HCT116 (cell line): ENCODE measurements at regions not wholly inside any gene's neighbourhood (a gene's known extent, or its start where the extent isn't known, plus 50 kb on each side); places are given as distances from the start of the nearest gene placed in this dataset.

Experiments used
- ATAC-seq: fragments of 200-7000 bp; cut with Tn5 transposase; 2 replicates; pipeline ENCODE4 v1.9.1; 2020; ENCODE audit warnings: mild to moderate bottlenecking, moderate library complexity
- BruUV-seq: library from RNA; stranded (reverse); fragments of 400-500 nt; replicated peaks from 2 replicates; lab custom pipeline; 2021; lab: Mats Ljungman, UMichigan
- CTCF ChIA-PET: fragments of 300-600 bp; sonication (Branson Sonifier 250); formaldehyde crosslinking; loops from one replicate; lab custom pipeline; 2021; ENCODE audit warnings: antibody characterized with exemption; lab: Charles Lee
- POLR2A ChIA-PET: fragments of 300-600, 350-600 bp; sonication (Branson Sonifier 250); formaldehyde crosslinking; loops from one replicate; lab custom pipeline; 2021; ENCODE audit warnings: antibody characterized with exemption; lab: Charles Lee
- RAD21 ChIA-PET, 2 experiments: fragments of 300-600 bp; sonication (Branson Sonifier 250); formaldehyde crosslinking; loops; one replicate each; lab custom pipeline; 2023; ENCODE audit warnings: low total read pairs in 2 of 2; ENCODE audit not compliant: uncharacterized antibody in 2 of 2, unreplicated experiment in 2 of 2, low non-redundant PET in 1 of 2; lab: Charles Lee
- DNase-seq: peaks from one replicate; pipeline ENCODE4 v3.0.0-alpha.2; 2010; ENCODE audit warnings: low read depth, low spot score
- H2AFZ ChIP-seq: fragments of 200-600 bp; shearing (Covaris generic), sonication (generic); 2 replicates; pipeline ENCODE4 v1.6.1; 2017; ENCODE audit warnings: low read depth, mixed run types, mixed read lengths, antibody characterized with exemption, low read length; ENCODE audit not compliant: poor library complexity, severe bottlenecking
- H3K27ac ChIP-seq: 2 replicates; pipeline ENCODE4 v1.5.1; 2012; ENCODE audit warnings: low read depth, low read length
- H3K27me3 ChIP-seq: fragments of 200-600 bp; sonication (generic); 2 replicates; pipeline ENCODE4 v1.6.1; 2016; ENCODE audit warnings: mixed run types, low read length, mixed read lengths; ENCODE audit not compliant: insufficient read depth
- H3K36me3 ChIP-seq, 2 experiments: fragments of 200-500 bp in 1 of 2; fragments of 200-600 bp in 1 of 2; sonication (Bioruptor generic) in 1 of 2; sonication (generic) in 1 of 2; 2 replicates each; pipeline versions ENCODE4 v1.5.1 to v1.6.1; 2014 to 2016; ENCODE audit warnings: low read length in 2 of 2, inconsistent platforms in 1 of 2, mixed read lengths in 1 of 2, mixed run types in 1 of 2; ENCODE audit not compliant: insufficient read depth in 2 of 2, control insufficient read depth in 1 of 2
- H3K4me1 ChIP-seq, 2 experiments: fragments of 200-600 bp in 1 of 2; sonication (generic) in 1 of 2; 2 replicates each; pipeline versions ENCODE4 v1.5.1 to v1.6.1; 2012 to 2017; ENCODE audit warnings: low read length in 2 of 2, inconsistent platforms in 1 of 2, mild to moderate bottlenecking in 1 of 2, mixed read lengths in 1 of 2, mixed run types in 1 of 2, moderate library complexity in 1 of 2; ENCODE audit not compliant: insufficient read depth in 2 of 2, control insufficient read depth in 1 of 2
- H3K4me2 ChIP-seq: fragments of 200-600 bp; sonication (generic); 2 replicates; pipeline ENCODE4 v1.6.1; 2017; ENCODE audit warnings: mixed run types, low read length, mixed read lengths
- H3K4me3 ChIP-seq, 2 experiments: fragments of 200-600 bp in 1 of 2; sonication (generic) in 1 of 2; replicated peaks in 1 of 2; 2 replicates each; pipeline ENCODE4 v1.5.1; 2011 to 2016; ENCODE audit warnings: low read length in 2 of 2, control low read depth in 1 of 2, low read depth in 1 of 2, mild to moderate bottlenecking in 1 of 2, mixed read lengths in 1 of 2, mixed run types in 1 of 2
- H3K79me2 ChIP-seq: fragments of 200-600 bp; sonication (generic); 2 replicates; pipeline ENCODE4 v1.6.1; 2017; ENCODE audit warnings: mild to moderate bottlenecking, mixed run types, low read length, moderate library complexity, mixed read lengths; ENCODE audit not compliant: insufficient read depth
- H3K9ac ChIP-seq: fragments of 200-600 bp; sonication (generic); 2 replicates; pipeline ENCODE4 v1.6.1; 2016; ENCODE audit warnings: low read length, mixed read lengths
- H3K9me2 ChIP-seq: fragments of 200-600 bp; sonication (generic), shearing (Covaris generic); 2 replicates; pipeline ENCODE4 v1.6.1; 2017; ENCODE audit warnings: mixed run types, mild to moderate bottlenecking, moderate library complexity; ENCODE audit not compliant: insufficient read depth
- H3K9me3 ChIP-seq, 2 experiments: fragments of 200-500 bp in 1 of 2; fragments of 200-600 bp in 1 of 2; sonication (Bioruptor generic) in 1 of 2; sonication (generic) in 1 of 2; 2 replicates each; pipeline ENCODE4 v1.6.1; 2014 to 2017; ENCODE audit warnings: low read length in 2 of 2, mixed read lengths in 2 of 2, inconsistent platforms in 1 of 2, low read depth in 1 of 2, mild to moderate bottlenecking in 1 of 2, mixed run types in 1 of 2, moderate library complexity in 1 of 2; ENCODE audit not compliant: control insufficient read depth in 1 of 2, insufficient read depth in 1 of 2
- H4K20me1 ChIP-seq: fragments of 200-600 bp; sonication (generic), shearing (Covaris generic); 2 replicates; pipeline ENCODE4 v1.6.1; 2017; ENCODE audit warnings: mixed run types, mild to moderate bottlenecking, moderate library complexity; ENCODE audit not compliant: insufficient read depth
- EGR1 ChIP-seq: IDR thresholded peaks from 2 replicates; pipeline ENCODE4 v1.6.1; 2012; ENCODE audit warnings: low read depth
- EZH2phosphoT487 ChIP-seq: fragments of 200-600 bp; IDR thresholded peaks from 2 replicates; pipeline ENCODE4 v1.6.1; 2018; ENCODE audit warnings: antibody characterized with exemption, borderline replicate concordance
- FOSL1 ChIP-seq: IDR thresholded peaks from 2 replicates; pipeline ENCODE4 v1.6.1; 2012; ENCODE audit warnings: low read depth
- RAD21 ChIP-seq: IDR thresholded peaks from 2 replicates; pipeline ENCODE4 v1.6.1; 2012; ENCODE audit warnings: low read depth, mild to moderate bottlenecking
- SP1 ChIP-seq: IDR thresholded peaks from 2 replicates; pipeline ENCODE4 v1.6.1; 2012; ENCODE audit warnings: low read depth
- SRF ChIP-seq: IDR thresholded peaks from 2 replicates; pipeline ENCODE4 v1.6.1; 2012; ENCODE audit warnings: low read depth
- ZFX ChIP-seq: fragments of 450-650 bp; IDR thresholded peaks from 2 replicates; pipeline ENCODE4 v1.6.1; 2017
- intact Hi-C: fragments of 100-400 bp; cut with micrococcal nuclease; formaldehyde crosslinking; loops from 2 replicates; pipeline ENCODE4 v1.10.0; 2022
- TF ChIP-seq, protein P1 (sequence below), 3 experiments: fragments of 200-600 bp in 1 of 3; sonication (generic) in 1 of 3; IDR thresholded peaks in 2 of 3; conservative IDR thresholded peaks in 1 of 3; 2 replicates each; pipeline ENCODE4 v1.5.1; 2012 to 2017; ENCODE audit warnings: low read depth in 2 of 3, low read length in 2 of 3, antibody characterized with exemption in 1 of 3, borderline replicate concordance in 1 of 3, control low read depth in 1 of 3, mild to moderate bottlenecking in 1 of 3, mixed read lengths in 1 of 3, mixed run types in 1 of 3, moderate library complexity in 1 of 3; ENCODE audit not compliant: insufficient read depth in 1 of 3
- TF ChIP-seq, protein P2 (sequence below): IDR thresholded peaks from 2 replicates; pipeline ENCODE4 v1.6.1; 2011; ENCODE audit warnings: mild to moderate bottlenecking, low read length, moderate library complexity; ENCODE audit not compliant: insufficient replicate concordance; ENCODE audit errors: extremely low read depth

DNA sequence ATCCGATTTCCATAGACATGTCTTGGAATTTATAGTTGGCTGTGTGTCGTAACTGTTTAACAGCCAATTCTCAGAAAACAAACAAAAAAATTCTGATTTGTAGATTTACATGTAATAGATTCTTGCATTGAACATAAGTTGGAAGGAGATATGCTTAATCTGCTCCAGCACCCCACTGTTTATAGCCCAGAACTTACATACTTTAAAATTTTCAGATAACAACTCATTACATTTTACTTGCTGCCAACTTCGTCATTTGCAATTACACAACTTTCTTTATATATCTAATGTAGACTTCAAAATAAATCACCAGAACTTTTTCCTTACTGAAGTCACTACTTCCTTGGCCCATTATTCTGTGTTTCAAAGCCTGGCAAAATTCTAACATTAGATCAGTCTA is 472.3 kb upstream of the EYS start:
- CTCF ChIA-PET, result no interaction called here

More for the DNA sequence above, 472.3 kb upstream of the EYS start:
- no peaks in the 10 kb centered on the region for H3K9me2 ChIP-seq
- TF ChIP-seq, protein P1, sequence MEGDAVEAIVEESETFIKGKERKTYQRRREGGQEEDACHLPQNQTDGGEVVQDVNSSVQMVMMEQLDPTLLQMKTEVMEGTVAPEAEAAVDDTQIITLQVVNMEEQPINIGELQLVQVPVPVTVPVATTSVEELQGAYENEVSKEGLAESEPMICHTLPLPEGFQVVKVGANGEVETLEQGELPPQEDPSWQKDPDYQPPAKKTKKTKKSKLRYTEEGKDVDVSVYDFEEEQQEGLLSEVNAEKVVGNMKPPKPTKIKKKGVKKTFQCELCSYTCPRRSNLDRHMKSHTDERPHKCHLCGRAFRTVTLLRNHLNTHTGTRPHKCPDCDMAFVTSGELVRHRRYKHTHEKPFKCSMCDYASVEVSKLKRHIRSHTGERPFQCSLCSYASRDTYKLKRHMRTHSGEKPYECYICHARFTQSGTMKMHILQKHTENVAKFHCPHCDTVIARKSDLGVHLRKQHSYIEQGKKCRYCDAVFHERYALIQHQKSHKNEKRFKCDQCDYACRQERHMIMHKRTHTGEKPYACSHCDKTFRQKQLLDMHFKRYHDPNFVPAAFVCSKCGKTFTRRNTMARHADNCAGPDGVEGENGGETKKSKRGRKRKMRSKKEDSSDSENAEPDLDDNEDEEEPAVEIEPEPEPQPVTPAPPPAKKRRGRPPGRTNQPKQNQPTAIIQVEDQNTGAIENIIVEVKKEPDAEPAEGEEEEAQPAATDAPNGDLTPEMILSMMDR (IDR thresholded peaks at IDR 0.05 in 2 of 3, conservative IDR thresholded peaks at IDR 0.05 in 1 of 3; ENCODE audit: borderline replicate concordance in 1 of 3, insufficient read depth in 1 of 3, low read depth in 2 of 3, low read length in 2 of 3), result no peak
- TF ChIP-seq ZFX (no peak), EZH2phosphoT487 (no peak), SP1 (no peak), EGR1 (no peak), RAD21 (no peak), FOSL1 (no peak), SRF (no peak)
- TF ChIP-seq, protein P2, sequence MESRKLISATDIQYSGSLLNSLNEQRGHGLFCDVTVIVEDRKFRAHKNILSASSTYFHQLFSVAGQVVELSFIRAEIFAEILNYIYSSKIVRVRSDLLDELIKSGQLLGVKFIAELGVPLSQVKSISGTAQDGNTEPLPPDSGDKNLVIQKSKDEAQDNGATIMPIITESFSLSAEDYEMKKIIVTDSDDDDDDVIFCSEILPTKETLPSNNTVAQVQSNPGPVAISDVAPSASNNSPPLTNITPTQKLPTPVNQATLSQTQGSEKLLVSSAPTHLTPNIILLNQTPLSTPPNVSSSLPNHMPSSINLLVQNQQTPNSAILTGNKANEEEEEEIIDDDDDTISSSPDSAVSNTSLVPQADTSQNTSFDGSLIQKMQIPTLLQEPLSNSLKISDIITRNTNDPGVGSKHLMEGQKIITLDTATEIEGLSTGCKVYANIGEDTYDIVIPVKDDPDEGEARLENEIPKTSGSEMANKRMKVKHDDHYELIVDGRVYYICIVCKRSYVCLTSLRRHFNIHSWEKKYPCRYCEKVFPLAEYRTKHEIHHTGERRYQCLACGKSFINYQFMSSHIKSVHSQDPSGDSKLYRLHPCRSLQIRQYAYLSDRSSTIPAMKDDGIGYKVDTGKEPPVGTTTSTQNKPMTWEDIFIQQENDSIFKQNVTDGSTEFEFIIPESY, result no peak
- no peak overlapping the region for H3K9ac ChIP-seq
- H3K27ac ChIP-seq, result no peak overlapping the region
- no peaks in the 10 kb centered on the region for H3K36me3 ChIP-seq
- ATAC-seq (no peak), DNase-seq (no peak)
- ChIA-PET POLR2A (no interaction called here), RAD21 (no interaction called here)
- intact Hi-C loops, result no loop called here
- H4K20me1 ChIP-seq, result no peaks in the 10 kb centered on the region
- no peaks in the 10 kb centered on the region for H3K27me3 ChIP-seq
- H3K4me1 ChIP-seq, result no peaks in the 10 kb centered on the region
- BruUV-seq, result no TSS peak
- peaks cover 9 to 10% of the 10 kb centered on the region in 2 experiments; a peak in 2 of 4 replicates for H3K9me3 ChIP-seq
- no peaks in the 10 kb centered on the region for H3K79me2 ChIP-seq
- H3K4me3 ChIP-seq, result no peak overlapping the region
- H2AFZ ChIP-seq, result no peak overlapping the region
- no peak overlapping the region for H3K4me2 ChIP-seq
